Skeletal muscle satellite cell (primary cell): ENCODE measurements at regions not wholly inside any gene's neighbourhood (a gene's known extent, or its start where the extent isn't known, plus 50 kb on each side); places are given as distances from the start of the nearest gene placed in this dataset.

Experiments used
- H3K27me3 ChIP-seq: 2 replicates; pipeline ENCODE4 v1.7.0; 2013; ENCODE audit warnings: low read length; ENCODE audit not compliant: control insufficient read depth, insufficient read depth
- H3K36me3 ChIP-seq: 2 replicates; pipeline ENCODE4 v1.7.0; 2013; ENCODE audit warnings: mild to moderate bottlenecking, control low read depth, low read length; ENCODE audit not compliant: insufficient read depth
- H3K4me1 ChIP-seq: 2 replicates; pipeline ENCODE4 v1.7.0; 2013; ENCODE audit warnings: low read length; ENCODE audit not compliant: control insufficient read depth, insufficient read depth
- H3K4me2 ChIP-seq: 2 replicates; pipeline ENCODE4 v1.7.0; 2013; ENCODE audit warnings: mild to moderate bottlenecking, low read length
- H3K4me3 ChIP-seq: 2 replicates; pipeline ENCODE4 v1.7.0; 2013; ENCODE audit warnings: low read length
- H3K9ac ChIP-seq: 2 replicates; pipeline ENCODE4 v1.7.0; 2013; ENCODE audit warnings: mild to moderate bottlenecking, low read depth, low read length, moderate library complexity
- H3K9me3 ChIP-seq: replicated peaks from 2 replicates; pipeline ENCODE4 v1.7.0; 2013; ENCODE audit warnings: mild to moderate bottlenecking, control low read depth, low read length

DNA sequence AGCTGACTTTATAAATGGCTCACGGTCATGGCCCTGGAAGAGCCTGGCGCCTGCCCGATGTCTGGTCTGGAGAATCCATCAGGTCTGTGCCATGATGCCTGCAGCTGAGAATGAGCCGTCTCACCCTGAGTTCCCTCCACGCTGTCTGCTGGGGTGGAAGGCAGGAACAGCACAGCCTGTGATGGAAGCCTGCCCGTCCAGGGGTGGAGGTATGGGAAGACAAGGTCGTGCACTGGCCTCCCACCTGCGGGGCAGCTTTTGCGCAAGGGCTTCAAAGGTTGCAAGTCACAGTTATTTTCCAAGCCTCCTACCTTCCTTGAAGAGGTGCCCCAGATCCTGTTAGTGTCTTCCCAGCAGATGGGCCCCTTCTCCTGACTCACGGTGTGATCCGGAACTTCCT lies 275.5 kb downstream of the FAM43A start:
- Histone ChIP-seq H3K4me2 (no peak overlapping the region), H3K4me3 (no peak overlapping the region), H3K4me1 (no peaks in the 10 kb centered on the region), H3K9ac (no peak overlapping the region), H3K9me3 (no peaks in the 10 kb centered on the region), H3K36me3 (no peaks in the 10 kb centered on the region), H3K27me3 (peaks cover 32% of the 10 kb centered on the region)

DNA sequence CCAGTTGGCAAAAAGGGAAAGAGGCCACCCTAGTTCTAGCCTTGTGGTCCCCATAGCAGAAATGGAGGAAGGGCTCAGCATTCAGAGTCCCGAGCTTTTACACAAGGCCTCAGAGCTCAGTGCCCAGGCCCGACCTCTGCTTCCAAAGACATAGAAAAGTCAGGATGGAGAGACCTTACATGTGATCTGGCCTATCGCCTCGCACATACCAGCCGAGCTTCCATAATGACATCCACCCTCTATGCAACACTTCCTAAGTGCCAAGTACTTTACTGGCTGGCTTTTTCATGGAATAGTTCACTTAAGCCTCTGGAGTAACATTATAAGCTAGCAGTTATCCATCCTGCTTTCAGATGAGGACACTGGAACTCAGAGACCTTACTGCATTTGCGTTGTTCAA lies 275.9 kb downstream of the FAM43A start:
- H3K9ac ChIP-seq: no peak overlapping the region
- H3K4me3 ChIP-seq: no peak overlapping the region
- no peaks in the 10 kb centered on the region for H3K36me3 ChIP-seq
- H3K4me2 ChIP-seq: no peak overlapping the region
- no peaks in the 10 kb centered on the region for H3K9me3 ChIP-seq
- peaks cover 34% of the 10 kb centered on the region for H3K27me3 ChIP-seq
- H3K4me1 ChIP-seq: no peaks in the 10 kb centered on the region

DNA sequence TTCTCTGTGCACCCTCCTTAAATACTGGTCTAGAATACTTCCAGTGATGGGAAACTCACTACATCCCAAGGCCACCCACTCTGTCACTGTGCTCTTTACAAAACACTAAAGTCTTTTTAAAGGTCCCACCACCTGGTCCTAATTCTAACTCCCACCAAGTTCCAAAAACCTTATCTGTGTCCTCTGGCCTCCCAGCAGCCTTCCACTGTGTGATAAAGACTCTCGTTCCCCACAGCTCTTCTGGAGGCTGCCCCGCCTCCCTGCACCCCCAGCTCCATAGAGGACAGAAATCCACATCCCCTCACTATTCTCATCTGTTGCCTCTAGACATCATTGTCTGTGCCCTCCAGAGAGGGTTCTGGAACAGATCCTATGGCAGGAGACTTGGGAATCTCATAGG lies 276.4 kb downstream of the FAM43A start:
- no peaks in the 10 kb centered on the region for H3K36me3 ChIP-seq
- peaks cover 36% of the 10 kb centered on the region for H3K27me3 ChIP-seq
- no peaks in the 10 kb centered on the region for H3K4me1 ChIP-seq
- no peak overlapping the region for H3K9ac ChIP-seq
- no peaks in the 10 kb centered on the region for H3K9me3 ChIP-seq
- H3K4me2 ChIP-seq: no peak overlapping the region
- H3K4me3 ChIP-seq: no peak overlapping the region

DNA sequence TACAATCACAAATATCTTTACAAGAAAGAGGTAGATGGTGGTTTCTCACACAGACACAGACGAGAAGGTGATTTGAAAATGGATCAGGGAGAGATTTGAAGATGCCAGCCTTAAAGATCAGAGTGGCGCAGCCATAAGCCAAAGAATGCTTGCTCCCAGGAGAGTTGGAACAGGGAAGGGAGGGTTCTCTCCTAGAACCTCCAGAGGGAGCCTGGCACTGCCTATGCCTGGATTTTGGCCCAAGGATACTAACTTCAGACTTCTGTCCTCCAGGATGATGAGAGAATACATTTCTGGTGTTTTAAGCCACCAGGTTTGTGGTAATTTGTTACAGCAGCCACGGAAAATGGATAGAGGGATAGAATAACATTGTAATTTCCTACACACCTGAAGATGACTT lies 279.1 kb downstream of the FAM43A start:
- Histone ChIP-seq H3K9ac (no peak overlapping the region), H3K4me1 (no peaks in the 10 kb centered on the region), H3K36me3 (no peaks in the 10 kb centered on the region), H3K4me3 (no peak overlapping the region), H3K27me3 (peaks cover 47% of the 10 kb centered on the region), H3K9me3 (no peaks in the 10 kb centered on the region), H3K4me2 (no peak overlapping the region)

DNA sequence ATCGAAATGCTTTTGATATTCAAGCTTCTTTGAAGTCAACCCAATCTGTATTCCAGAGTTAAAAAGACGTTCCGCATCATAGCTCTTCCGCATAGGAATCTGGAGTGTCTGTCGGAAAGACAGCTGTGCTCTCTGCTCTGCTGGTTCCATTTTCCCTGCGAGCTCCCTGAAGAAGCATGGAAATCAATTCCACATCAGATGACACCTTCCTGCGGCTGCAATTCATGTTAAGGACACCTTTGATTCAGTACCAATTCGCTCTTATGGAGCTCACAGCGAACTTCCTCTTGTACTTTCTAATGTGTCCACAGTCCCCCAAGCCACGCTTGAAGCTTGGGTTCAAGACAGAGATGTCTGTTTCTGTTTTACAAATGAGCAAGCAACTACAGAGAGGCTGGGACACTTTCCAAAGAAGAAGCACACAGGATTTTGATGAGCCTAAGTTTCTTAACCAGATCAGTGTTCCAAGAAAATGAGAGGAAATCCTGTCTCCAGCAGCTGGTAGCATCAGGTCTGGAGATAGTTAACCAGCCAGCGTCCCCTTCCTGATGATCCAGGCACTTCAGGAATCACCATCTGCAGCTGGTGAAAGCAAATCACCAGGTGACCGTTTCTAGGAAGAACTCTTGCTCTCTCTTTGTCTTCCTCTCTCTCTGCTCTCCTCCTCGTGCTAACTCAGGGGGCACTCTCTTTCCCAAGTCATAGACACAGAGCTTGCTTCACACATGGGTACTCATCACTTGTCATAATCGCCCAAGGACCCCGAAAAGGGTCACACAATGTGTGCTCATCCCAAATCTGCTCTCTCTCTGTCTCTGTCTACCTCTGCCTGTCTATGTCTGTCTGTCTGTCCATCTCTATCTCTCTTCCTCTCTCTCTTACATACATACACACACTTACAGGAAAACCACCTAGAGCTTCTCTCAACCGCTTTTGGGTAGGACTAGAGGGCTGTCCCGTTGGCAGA lies 281.8 kb downstream of the FAM43A start:
- Histone ChIP-seq H3K4me1 (no peaks in the 10 kb centered on the region), H3K4me3 (no peak overlapping the region), H3K9ac (no peak overlapping the region), H3K36me3 (no peaks in the 10 kb centered on the region), H3K9me3 (no peaks in the 10 kb centered on the region), H3K4me2 (no peak overlapping the region), H3K27me3 (peaks cover 46% of the 10 kb centered on the region)

DNA sequence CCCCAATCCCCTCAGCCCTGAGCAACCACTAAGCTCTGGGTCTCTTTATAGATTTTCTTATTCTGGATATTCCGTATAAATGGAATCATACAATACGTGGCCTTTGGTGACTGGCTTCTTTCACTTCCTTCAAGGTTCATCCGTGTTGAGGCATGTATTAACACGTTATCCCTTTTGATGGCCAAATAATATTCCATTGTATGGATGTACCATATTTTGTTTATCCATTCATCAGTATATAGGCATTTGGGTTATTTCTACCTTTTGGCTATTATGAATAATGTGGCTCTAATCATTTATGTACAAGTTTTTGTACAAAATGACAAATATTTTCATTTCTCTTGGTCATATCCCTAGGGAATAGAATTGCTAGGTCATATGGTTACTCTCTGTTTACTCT lies 284.4 kb downstream of the FAM43A start:
- Histone ChIP-seq H3K27me3 (peaks cover 57% of the 10 kb centered on the region), H3K4me2 (no peak overlapping the region), H3K4me1 (no peaks in the 10 kb centered on the region), H3K9ac (no peak overlapping the region), H3K36me3 (no peaks in the 10 kb centered on the region), H3K9me3 (no peaks in the 10 kb centered on the region), H3K4me3 (no peak overlapping the region)

DNA sequence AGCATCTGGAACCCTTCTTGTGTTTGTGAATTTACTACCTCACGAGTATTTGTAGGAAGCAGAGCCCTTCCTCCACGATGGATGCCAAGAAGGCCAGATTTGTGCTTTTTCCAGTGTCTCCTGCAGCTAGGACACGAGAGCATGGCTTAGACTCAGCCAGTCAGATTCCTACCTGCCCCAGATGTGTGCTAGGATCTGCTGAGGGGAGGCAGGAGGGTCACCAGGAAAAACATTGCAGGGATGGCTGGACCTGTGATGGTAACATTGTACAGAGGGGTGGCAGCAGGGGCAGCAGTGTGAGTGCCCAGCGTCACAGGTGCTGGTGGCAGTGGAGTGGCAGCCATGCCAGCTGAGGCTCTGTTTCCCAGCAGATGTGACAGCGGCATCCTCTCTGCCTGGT lies 285.3 kb downstream of the FAM43A start:
- Histone ChIP-seq H3K4me2 (no peak overlapping the region), H3K4me1 (no peaks in the 10 kb centered on the region), H3K36me3 (no peaks in the 10 kb centered on the region), H3K9me3 (no peaks in the 10 kb centered on the region), H3K27me3 (peaks cover 57% of the 10 kb centered on the region), H3K4me3 (no peak overlapping the region), H3K9ac (no peak overlapping the region)

DNA sequence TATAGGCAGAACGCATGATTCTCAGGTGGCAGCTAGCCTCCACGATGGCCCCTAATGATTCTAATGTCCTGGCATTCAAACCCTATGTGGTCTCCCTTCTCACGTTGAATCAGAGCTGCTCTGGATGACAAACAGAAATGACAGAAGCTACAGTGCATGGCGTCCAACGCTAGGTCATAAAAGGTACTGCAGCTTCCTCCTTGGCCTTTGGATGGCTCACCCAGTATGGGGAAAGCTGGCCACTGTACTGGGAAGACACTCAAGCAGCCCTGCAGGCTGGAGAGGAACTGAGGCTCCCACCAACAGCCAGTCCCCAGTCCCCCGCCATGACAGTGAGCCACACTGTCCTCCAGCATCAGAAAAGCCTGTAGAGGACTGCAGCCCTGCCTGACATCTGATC lies 286.3 kb downstream of the FAM43A start:
- Histone ChIP-seq H3K36me3 (no peaks in the 10 kb centered on the region), H3K9ac (no peak overlapping the region), H3K4me2 (no peak overlapping the region), H3K4me3 (no peak overlapping the region), H3K4me1 (no peaks in the 10 kb centered on the region), H3K27me3 (peaks cover 50% of the 10 kb centered on the region), H3K9me3 (no peaks in the 10 kb centered on the region)

DNA sequence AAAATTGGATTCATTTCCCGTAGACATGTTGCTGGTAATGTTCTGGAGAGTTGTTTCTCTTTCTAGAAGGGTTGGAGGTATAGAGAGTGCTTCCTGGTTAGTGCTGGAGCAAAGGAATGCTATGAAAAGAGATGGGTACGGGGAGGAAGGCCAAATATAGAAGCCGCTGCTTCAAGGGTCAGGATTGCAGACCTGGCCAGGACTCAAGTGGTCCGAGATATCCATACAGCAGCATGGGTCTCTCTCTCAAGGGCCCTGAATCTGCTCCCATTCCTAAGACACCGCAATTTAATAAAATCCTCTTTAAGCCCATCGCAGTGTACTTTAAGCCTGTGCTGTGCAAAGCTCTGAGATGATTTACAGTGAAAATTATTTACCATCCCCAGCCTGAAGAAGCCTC lies 287.0 kb downstream of the FAM43A start:
- Histone ChIP-seq H3K9ac (no peak overlapping the region), H3K4me2 (no peak overlapping the region), H3K4me1 (no peaks in the 10 kb centered on the region), H3K27me3 (peaks cover 50% of the 10 kb centered on the region), H3K4me3 (no peak overlapping the region), H3K9me3 (no peaks in the 10 kb centered on the region), H3K36me3 (no peaks in the 10 kb centered on the region)

DNA sequence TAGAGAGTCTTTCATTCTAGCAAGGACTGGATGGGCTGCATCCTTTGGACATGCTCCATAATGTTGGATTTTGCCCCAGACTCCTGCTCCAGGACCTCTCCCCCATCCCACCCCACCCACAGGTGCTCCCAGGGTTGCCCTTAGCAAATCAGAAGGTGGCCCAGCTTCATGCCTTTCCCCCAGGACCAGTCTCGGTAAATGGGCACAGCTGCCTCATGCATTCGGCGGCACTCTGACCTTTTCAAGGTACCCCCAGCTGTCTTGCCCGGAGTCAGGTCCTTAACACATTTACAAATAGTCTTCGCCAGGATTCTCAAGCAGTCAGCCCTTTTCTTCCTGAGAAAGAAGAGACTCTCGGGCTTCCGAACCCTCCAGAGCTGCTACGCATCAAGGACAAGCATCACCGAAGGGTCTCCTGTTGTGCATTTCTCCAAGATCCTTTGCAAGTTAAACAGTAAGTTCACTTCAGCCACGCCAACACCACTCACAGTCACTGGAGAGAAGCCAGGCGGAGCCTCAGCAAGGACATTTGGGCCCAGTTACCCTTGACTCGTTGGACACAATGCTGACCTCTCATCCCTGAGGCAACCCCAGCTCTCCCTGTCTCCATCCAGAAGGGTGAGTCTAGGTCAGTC lies 287.8 kb downstream of the FAM43A start:
- Histone ChIP-seq H3K4me2 (no peak overlapping the region), H3K4me1 (no peaks in the 10 kb centered on the region)

DNA sequence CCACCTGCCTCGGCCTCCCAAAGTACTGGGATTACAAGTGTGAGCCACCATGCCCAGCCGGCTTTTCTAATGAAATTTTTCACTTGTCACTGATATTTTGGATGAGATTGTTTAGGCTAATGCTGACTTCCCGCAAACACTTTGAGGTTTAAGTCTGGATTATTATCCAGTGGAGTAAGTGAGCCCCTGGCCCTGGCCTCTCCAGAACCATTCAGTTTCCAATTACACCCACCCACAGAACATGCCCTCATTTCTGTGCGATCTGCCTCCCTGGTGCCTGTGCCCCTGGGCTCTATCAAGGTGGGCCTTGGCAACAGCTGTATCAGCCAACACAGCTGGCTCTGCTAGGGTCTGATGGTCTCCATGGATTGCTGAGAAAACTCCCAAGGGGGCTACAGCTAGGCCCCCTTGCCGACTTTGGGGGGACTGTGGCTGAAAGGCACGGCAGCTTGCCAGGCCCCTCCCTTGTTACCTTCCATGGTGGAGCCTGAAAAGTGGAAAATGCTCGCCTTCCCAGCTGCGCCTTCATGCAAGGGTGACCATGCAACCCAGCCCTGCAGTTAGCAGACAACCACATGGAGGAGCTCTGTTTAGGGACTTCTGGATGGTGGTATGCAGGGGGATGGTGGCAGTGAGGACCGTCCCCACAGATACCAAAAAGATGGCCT lies 288.9 kb downstream of the FAM43A start:
- Histone ChIP-seq H3K27me3 (peaks cover 38% of the 10 kb centered on the region), H3K4me1 (no peaks in the 10 kb centered on the region), H3K36me3 (no peaks in the 10 kb centered on the region), H3K9ac (no peak overlapping the region), H3K4me2 (no peak overlapping the region), H3K4me3 (no peak overlapping the region), H3K9me3 (no peaks in the 10 kb centered on the region)

More for the DNA sequence above, 287.8 kb downstream of the FAM43A start:
- no peaks in the 10 kb centered on the region for H3K36me3 ChIP-seq
- no peak overlapping the region for H3K9ac ChIP-seq
- H3K9me3 ChIP-seq: no peaks in the 10 kb centered on the region
- peaks cover 41% of the 10 kb centered on the region for H3K27me3 ChIP-seq
- no peak overlapping the region for H3K4me3 ChIP-seq
